PC-9 (cell line): ENCODE measurements at regions not wholly inside any gene's neighbourhood (a gene's known extent, or its start where the extent isn't known, plus 50 kb on each side); places are given as distances from the start of the nearest gene placed in this dataset.

Experiments used
- BruUV-seq: library from RNA; stranded (reverse); fragments of 400-500 nt; replicated peaks from 2 replicates; lab custom pipeline; 2021; lab: Mats Ljungman, UMichigan
- CTCF ChIA-PET: fragments of 300-600 bp; sonication (Branson Sonifier 250); formaldehyde crosslinking; loops from one replicate; lab custom pipeline; 2022; ENCODE audit warnings: antibody characterized with exemption; lab: Charles Lee
- POLR2A ChIA-PET: fragments of 300-600 bp; sonication (Branson Sonifier 250); formaldehyde crosslinking; loops from one replicate; lab custom pipeline; 2022; ENCODE audit warnings: antibody characterized with exemption; ENCODE audit not compliant: unreplicated experiment; lab: Charles Lee
- DNase-seq, 2 experiments: peaks; one replicate each; pipeline versions ENCODE4 v3.0.0 to v3.0.0-alpha.2; 2015 to 2022; ENCODE audit warnings: mixed read lengths in 1 of 2
- H2AFZ ChIP-seq: fragments of 200-600 bp; sonication (generic); 2 replicates; pipeline ENCODE4 v1.8.1; 2017; ENCODE audit warnings: antibody characterized with exemption
- H3F3A ChIP-seq: fragments of 200-600 bp; sonication (generic); 2 replicates; pipeline ENCODE4 v1.8.1; 2017; ENCODE audit warnings: antibody characterized with exemption, mild to moderate bottlenecking, low read depth; ENCODE audit not compliant: insufficient read depth
- H3K27ac ChIP-seq: fragments of 200-600 bp; sonication (generic); 2 replicates; pipeline ENCODE4 v1.6.1; 2016; ENCODE audit warnings: mixed run types
- H3K27me3 ChIP-seq: fragments of 200-600 bp; sonication (generic); 2 replicates; pipeline ENCODE4 v1.6.1; 2016; ENCODE audit warnings: low read depth, mixed run types; ENCODE audit not compliant: insufficient read depth
- H3K36me3 ChIP-seq: fragments of 200-600 bp; sonication (generic); 2 replicates; pipeline ENCODE4 v1.6.1; 2016; ENCODE audit warnings: low read depth, mixed run types
- H3K4me1 ChIP-seq: fragments of 200-600 bp; sonication (generic); replicated peaks from 2 replicates; pipeline ENCODE4 v1.6.1; 2016; ENCODE audit warnings: mixed run types; ENCODE audit not compliant: insufficient read depth
- H3K4me2 ChIP-seq: fragments of 200-600 bp; sonication (generic); 2 replicates; pipeline ENCODE4 v1.6.1; 2017; ENCODE audit warnings: mixed run types
- H3K4me3 ChIP-seq: fragments of 200-600 bp; sonication (generic); 2 replicates; pipeline ENCODE4 v1.6.1; 2016; ENCODE audit warnings: mixed run types
- H3K79me2 ChIP-seq: fragments of 200-600 bp; sonication (generic); 2 replicates; pipeline ENCODE4 v1.6.1; 2017; ENCODE audit warnings: low read depth, mixed run types
- H3K9me2 ChIP-seq: fragments of 200-600 bp; sonication (generic); 2 replicates; pipeline ENCODE4 v1.8.1; 2017; ENCODE audit warnings: mild to moderate bottlenecking; ENCODE audit not compliant: insufficient read depth
- H3K9me3 ChIP-seq: fragments of 200-600 bp; sonication (generic); 2 replicates; pipeline ENCODE4 v1.8.1; 2016; ENCODE audit warnings: low read depth; ENCODE audit not compliant: insufficient read depth
- H4K20me1 ChIP-seq: fragments of 200-600 bp; sonication (generic); 2 replicates; pipeline ENCODE4 v1.8.1; 2017; ENCODE audit not compliant: insufficient read depth
- EZH2 ChIP-seq: fragments of 200-600 bp; sonication (generic); IDR thresholded peaks from 2 replicates; pipeline ENCODE4 v1.8.0; 2017; ENCODE audit warnings: antibody characterized with exemption, low read depth
- intact Hi-C: fragments of 100-400 bp; cut with micrococcal nuclease; formaldehyde crosslinking; loops from one replicate; pipeline ENCODE4 v1.10.0; 2022; ENCODE audit not compliant: unreplicated experiment
- TF ChIP-seq, protein P1 (sequence below): fragments of 200-600 bp; sonication (generic); conservative IDR thresholded peaks from 2 replicates; pipeline ENCODE4 v1.6.1; 2017; ENCODE audit warnings: mixed run types, antibody characterized with exemption, mild to moderate bottlenecking, moderate library complexity

DNA sequence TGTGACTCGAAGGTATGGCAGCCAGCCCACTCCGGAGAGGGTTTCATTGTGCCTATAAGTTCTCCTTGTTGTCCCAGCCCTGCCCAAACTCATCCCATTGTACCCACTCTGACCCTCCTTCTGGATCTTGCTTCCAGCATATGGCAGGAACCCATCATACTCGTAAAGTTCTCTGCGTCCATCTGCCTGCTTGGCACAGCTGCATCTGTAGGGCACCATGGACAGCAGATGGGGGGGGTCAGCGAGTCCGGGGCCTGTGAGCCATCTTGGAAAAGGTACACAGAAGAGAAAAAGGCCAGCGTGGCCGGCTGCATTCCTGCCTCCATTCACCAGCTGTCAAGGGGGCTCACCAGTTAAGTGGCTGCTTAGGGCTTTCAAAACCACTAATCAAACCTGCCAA is 94.9 kb upstream of the IGSF21 start:
- H3K4me3 ChIP-seq, result no peak overlapping the region
- H3K9me2 ChIP-seq, result no peaks in the 10 kb centered on the region
- no peak overlapping the region for H3K4me2 ChIP-seq
- no peaks in the 10 kb centered on the region for H3K36me3 ChIP-seq
- H2AFZ ChIP-seq, result no peak overlapping the region
- no peaks in the 10 kb centered on the region for H3K9me3 ChIP-seq
- intact Hi-C loops, result no loop called here
- CTCF ChIA-PET, result no interaction called here
- POLR2A ChIA-PET, result no interaction called here
- H3K4me1 ChIP-seq, result no peaks in the 10 kb centered on the region
- no peaks in the 10 kb centered on the region for H3F3A ChIP-seq
- peaks cover 29% of the 10 kb centered on the region for H3K27me3 ChIP-seq
- no peaks in the 10 kb centered on the region for H3K79me2 ChIP-seq
- no peak for TF ChIP-seq EZH2
- TF ChIP-seq, protein P1, sequence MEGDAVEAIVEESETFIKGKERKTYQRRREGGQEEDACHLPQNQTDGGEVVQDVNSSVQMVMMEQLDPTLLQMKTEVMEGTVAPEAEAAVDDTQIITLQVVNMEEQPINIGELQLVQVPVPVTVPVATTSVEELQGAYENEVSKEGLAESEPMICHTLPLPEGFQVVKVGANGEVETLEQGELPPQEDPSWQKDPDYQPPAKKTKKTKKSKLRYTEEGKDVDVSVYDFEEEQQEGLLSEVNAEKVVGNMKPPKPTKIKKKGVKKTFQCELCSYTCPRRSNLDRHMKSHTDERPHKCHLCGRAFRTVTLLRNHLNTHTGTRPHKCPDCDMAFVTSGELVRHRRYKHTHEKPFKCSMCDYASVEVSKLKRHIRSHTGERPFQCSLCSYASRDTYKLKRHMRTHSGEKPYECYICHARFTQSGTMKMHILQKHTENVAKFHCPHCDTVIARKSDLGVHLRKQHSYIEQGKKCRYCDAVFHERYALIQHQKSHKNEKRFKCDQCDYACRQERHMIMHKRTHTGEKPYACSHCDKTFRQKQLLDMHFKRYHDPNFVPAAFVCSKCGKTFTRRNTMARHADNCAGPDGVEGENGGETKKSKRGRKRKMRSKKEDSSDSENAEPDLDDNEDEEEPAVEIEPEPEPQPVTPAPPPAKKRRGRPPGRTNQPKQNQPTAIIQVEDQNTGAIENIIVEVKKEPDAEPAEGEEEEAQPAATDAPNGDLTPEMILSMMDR, result no peak
- H4K20me1 ChIP-seq, result no peaks in the 10 kb centered on the region
- no peak overlapping the region for H3K27ac ChIP-seq
- no peak for DNase-seq
- BruUV-seq, result no TSS peak

DNA sequence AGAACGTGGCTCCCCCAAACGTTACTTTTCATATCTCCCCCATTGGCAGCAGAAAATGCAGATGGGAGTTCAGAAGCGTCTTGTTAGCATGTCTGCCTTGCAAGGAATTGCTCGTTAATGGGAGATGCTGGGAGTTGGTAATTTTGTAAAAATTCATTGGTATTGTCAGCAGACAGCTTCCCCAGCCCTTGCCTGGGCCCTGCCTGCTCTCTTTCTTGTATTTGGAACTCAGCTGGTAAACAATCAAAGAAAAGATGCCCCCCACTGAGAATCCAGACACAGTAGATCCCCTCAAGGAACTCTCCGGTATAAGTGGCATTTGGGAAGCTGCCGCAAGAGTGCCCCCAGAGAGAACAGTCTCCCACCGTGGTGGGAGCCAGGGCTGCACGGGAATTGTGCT is 94.4 kb upstream of the IGSF21 start:
- TF ChIP-seq, protein P1, result no peak
- TF ChIP-seq EZH2, result no peak
- DNase-seq, result no peak
- H3K27me3 ChIP-seq, result peaks cover 30% of the 10 kb centered on the region
- no peaks in the 10 kb centered on the region for H3K9me3 ChIP-seq
- CTCF ChIA-PET, result no interaction called here
- no peaks in the 10 kb centered on the region for H3K4me1 ChIP-seq
- POLR2A ChIA-PET, result no interaction called here
- no peak overlapping the region for H2AFZ ChIP-seq
- no peaks in the 10 kb centered on the region for H3F3A ChIP-seq
- H3K4me3 ChIP-seq, result no peak overlapping the region
- H3K9me2 ChIP-seq, result no peaks in the 10 kb centered on the region
- no peaks in the 10 kb centered on the region for H3K79me2 ChIP-seq
- no TSS peak for BruUV-seq
- H4K20me1 ChIP-seq, result no peaks in the 10 kb centered on the region
- no peaks in the 10 kb centered on the region for H3K36me3 ChIP-seq
- intact Hi-C loops, result no loop called here
- H3K27ac ChIP-seq, result no peak overlapping the region
- no peak overlapping the region for H3K4me2 ChIP-seq

- Histone ChIP-seq H3K4me3 (no peak overlapping the region), H4K20me1 (no peaks in the 10 kb centered on the region), H3K27ac (no peak overlapping the region), H3K4me2 (no peak overlapping the region), H2AFZ (no peak overlapping the region), H3K79me2 (no peaks in the 10 kb centered on the region), H3K9me2 (no peaks in the 10 kb centered on the region), H3K27me3 (peaks cover 47% of the 10 kb centered on the region), H3K9me3 (no peaks in the 10 kb centered on the region), H3K4me1 (no peaks in the 10 kb centered on the region), H3K36me3 (no peaks in the 10 kb centered on the region), H3F3A (no peaks in the 10 kb centered on the region)
- no TSS peak for BruUV-seq
- ChIA-PET CTCF (no interaction called here), POLR2A (no interaction called here)
- no peak for DNase-seq
- TF ChIP-seq EZH2, result no peak
- TF ChIP-seq, protein P1, result no peak
- intact Hi-C loops, result no loop called here
These were observed 91.9 kb upstream of the IGSF21 start for GRCh38 chr1:18015719-18016118.
